H54 (cell line): ENCODE measurements at regions not wholly inside any gene's neighbourhood (a gene's known extent, or its start where the extent isn't known, plus 50 kb on each side); places are given as distances from the start of the nearest gene placed in this dataset.
"Not testable (repeated sequence)": the region's sequence is repeated elsewhere in the genome, so short reads cannot be mapped to it uniquely, and the experiment has no call there.

ENCODE experiments used
- DNase-seq: peaks from one replicate; pipeline ENCODE4 v3.0.0; 2011; ENCODE audit warnings: low spot score, mixed read lengths; ENCODE audit not compliant: insufficient read length
- FAIRE-seq: peaks from 3 replicates; lab custom pipeline; 2011; peaks lifted over from hg19 to GRCh38; lab: Jason Lieb, UNC
- POLR2A ChIP-seq: IDR thresholded peaks from 2 replicates; pipeline ENCODE4 v1.6.1; 2011; ENCODE audit warnings: low read depth, mild to moderate bottlenecking, low read length

GRCh38 chrX:10676235-10676957 is 56.0 kb upstream of the MID1 start:
- FAIRE-seq (no peak), DNase-seq (no peak)
- TF ChIP-seq POLR2A = no peak

GRCh38 chrX:10677490-10677889 is 57.1 kb upstream of the MID1 start:
- DNase-seq (no peak), FAIRE-seq (no peak)

GRCh38 chrX:10679387-10679786 is 59.0 kb upstream of the MID1 start:
- no peak for FAIRE-seq
- no peak for TF ChIP-seq POLR2A
- DNase-seq = no peak

More at GRCh38 chrX:10677490-10677889, 57.1 kb upstream of the MID1 start:
- TF ChIP-seq POLR2A = no peak

GRCh38 chrX:10681167-10681566 is 60.8 kb upstream of the MID1 start:
- no peak for FAIRE-seq
- no peak for TF ChIP-seq POLR2A
- DNase-seq = no peak

GRCh38 chrX:10683631-10684030 is 63.2 kb upstream of the MID1 start:
- DNase-seq = not testable (repeated sequence)

GRCh38 chrX:10685923-10686595 is 65.7 kb upstream of the MID1 start:
- DNase-seq = no peak
- no peak for FAIRE-seq
- no peak for TF ChIP-seq POLR2A

More at GRCh38 chrX:10683631-10684030, 63.2 kb upstream of the MID1 start:
- FAIRE-seq = not testable (repeated sequence)

- FAIRE-seq, DNase-seq: not testable (repeated sequence)
Measured at GRCh38 chrX:10691751-10692150, 71.4 kb upstream of the MID1 start.

- FAIRE-seq (no peak), DNase-seq (no peak)
- no peak for TF ChIP-seq POLR2A
Measured at GRCh38 chrX:10697616-10698317, 77.4 kb upstream of the MID1 start.

GRCh38 chrX:10698318-10698640 is 77.9 kb upstream of the MID1 start:
- TF ChIP-seq POLR2A = no peak
- no peak for DNase-seq
- no peak for FAIRE-seq

GRCh38 chrX:10702031-10702430 is 81.6 kb upstream of the MID1 start:
- TF ChIP-seq POLR2A = no peak
- DNase-seq = no peak
- FAIRE-seq = no peak

GRCh38 chrX:10706342-10706741 is 86.0 kb upstream of the MID1 start:
- DNase-seq = not testable (repeated sequence)

GRCh38 chrX:10707773-10708172 is 87.4 kb upstream of the MID1 start:
- no peak for TF ChIP-seq POLR2A
- no peak for FAIRE-seq

More at GRCh38 chrX:10706342-10706741, 86.0 kb upstream of the MID1 start:
- not testable (repeated sequence) for FAIRE-seq

GRCh38 chrX:10709276-10709675 is 88.9 kb upstream of the MID1 start:
- TF ChIP-seq POLR2A = no peak
- no peak for DNase-seq
- FAIRE-seq = no peak

More at GRCh38 chrX:10707773-10708172, 87.4 kb upstream of the MID1 start:
- DNase-seq = no peak

- DNase-seq (no peak), FAIRE-seq (no peak)
- no peak for TF ChIP-seq POLR2A
Measured at GRCh38 chrX:10714531-10714930, 94.1 kb upstream of the MID1 start.
